HEK293 (cell line): ENCODE measurements at regions not wholly inside any gene's neighbourhood (a gene's known extent, or its start where the extent isn't known, plus 50 kb on each side); places are given as distances from the start of the nearest gene placed in this dataset.

Source experiments
- CTCF ChIA-PET: fragments of 350-600 bp; formaldehyde crosslinking; extraction: SDS; loops from one replicate; lab custom pipeline; 2021; ENCODE audit warnings: antibody characterized with exemption; lab: Yijun Ruan, JAX
- POLR2A ChIA-PET: fragments of 300-600 bp; formaldehyde crosslinking; extraction: SDS; loops from one replicate; lab custom pipeline; 2020; ENCODE audit warnings: antibody characterized with exemption, inconsistent platforms; lab: Yijun Ruan, JAX
- H3K27ac ChIP-seq: fragments of 200-500 bp; sonication (Bioruptor generic); 2 replicates; pipeline ENCODE4 v1.5.1; 2014; ENCODE audit warnings: low read depth, low read length, control low read depth, inconsistent platforms; ENCODE audit errors: extremely low read depth
- H3K36me3 ChIP-seq, 2 experiments: fragments of 200-500 bp in 1 of 2; sonication (Bioruptor generic) in 1 of 2; 1 replicate in 1 of 2; 2 replicates in 1 of 2; pipeline ENCODE4 v1.5.1; 2014 to 2017; ENCODE audit warnings: inconsistent platforms in 2 of 2, low read length in 2 of 2; ENCODE audit not compliant: control insufficient read depth in 2 of 2, insufficient read depth in 1 of 2
- H3K4me1 ChIP-seq: fragments of 200-500 bp; sonication (Bioruptor generic); 2 replicates; pipeline ENCODE4 v1.5.1; 2014; ENCODE audit warnings: mild to moderate bottlenecking, low read length, inconsistent platforms; ENCODE audit not compliant: control insufficient read depth, insufficient read depth
- H3K4me3 ChIP-seq: 2 replicates; pipeline ENCODE4 v1.5.1; 2011; ENCODE audit warnings: low read depth, mild to moderate bottlenecking, control low read depth, low read length, moderate library complexity
- H3K9me3 ChIP-seq: fragments of 200-500 bp; sonication (Bioruptor generic); 2 replicates; pipeline ENCODE4 v1.5.1; 2014; ENCODE audit warnings: low read depth, low read length, inconsistent platforms; ENCODE audit not compliant: control insufficient read depth, insufficient read depth
- EGR2 ChIP-seq: fragments of 450-650 bp; formaldehyde crosslinking; IDR thresholded peaks from 2 replicates; pipeline ENCODE4 v1.5.1; 2016; ENCODE audit warnings: low read depth, missing biosample characterization, missing genetic modification characterization
- FEZF1 ChIP-seq: fragments of 450-650 bp; formaldehyde crosslinking; IDR thresholded peaks from 2 replicates; pipeline ENCODE4 v1.5.1; 2016; ENCODE audit warnings: missing biosample characterization, missing genetic modification characterization
- KLF17 ChIP-seq: fragments of 450-650 bp; formaldehyde crosslinking; IDR thresholded peaks from 2 replicates; pipeline ENCODE4 v1.5.1; 2016; ENCODE audit warnings: missing biosample characterization, missing genetic modification characterization
- MZF1 ChIP-seq: fragments of 450-650 bp; formaldehyde crosslinking; IDR thresholded peaks from 2 replicates; pipeline ENCODE4 v1.5.1; 2017; ENCODE audit warnings: missing biosample characterization, missing genetic modification characterization, borderline replicate concordance
- REPIN1 ChIP-seq: fragments of 450-650 bp; formaldehyde crosslinking; IDR thresholded peaks from 2 replicates; pipeline ENCODE4 v1.5.1; 2017; ENCODE audit warnings: missing biosample characterization, missing genetic modification characterization, low read depth
- TCF7L2 ChIP-seq: IDR thresholded peaks from 2 replicates; pipeline ENCODE4 v1.6.1; 2011; ENCODE audit warnings: low read depth, mild to moderate bottlenecking, inconsistent platforms, low read length, moderate library complexity, borderline replicate concordance
- YY1 ChIP-seq: fragments of 450-650 bp; formaldehyde crosslinking; IDR thresholded peaks from 2 replicates; pipeline ENCODE4 v1.5.1; 2018; ENCODE audit warnings: missing biosample characterization, missing genetic modification characterization
- ZBTB17 ChIP-seq: fragments of 450-650 bp; formaldehyde crosslinking; IDR thresholded peaks from 2 replicates; pipeline ENCODE4 v1.5.1; 2016; ENCODE audit warnings: missing biosample characterization, missing genetic modification characterization
- ZBTB21 ChIP-seq: fragments of 450-650 bp; formaldehyde crosslinking; IDR thresholded peaks from 2 replicates; pipeline ENCODE4 v1.5.1; 2017; ENCODE audit warnings: missing biosample characterization, missing genetic modification characterization
- ZFHX2 ChIP-seq: fragments of 450-650 bp; formaldehyde crosslinking; conservative IDR thresholded peaks from 2 replicates; pipeline ENCODE4 v1.5.1; 2016; ENCODE audit warnings: missing biosample characterization, missing genetic modification characterization
- ZFP69B ChIP-seq: fragments of 450-650 bp; formaldehyde crosslinking; IDR thresholded peaks from 2 replicates; pipeline ENCODE4 v1.5.1; 2016; ENCODE audit warnings: missing biosample characterization, missing genetic modification characterization
- ZNF112 ChIP-seq: fragments of 450-650 bp; formaldehyde crosslinking; IDR thresholded peaks from 2 replicates; pipeline ENCODE4 v1.5.0; 2017; ENCODE audit warnings: missing biosample characterization, missing genetic modification characterization
- ZNF16 ChIP-seq: fragments of 450-650 bp; formaldehyde crosslinking; IDR thresholded peaks from 2 replicates; pipeline ENCODE4 v1.5.1; 2016; ENCODE audit warnings: low read depth, missing biosample characterization, missing genetic modification characterization
- ZNF221 ChIP-seq: fragments of 450-650 bp; formaldehyde crosslinking; IDR thresholded peaks from 2 replicates; pipeline ENCODE4 v1.5.1; 2017; ENCODE audit warnings: missing biosample characterization, missing genetic modification characterization, borderline replicate concordance
- ZNF366 ChIP-seq: fragments of 450-650 bp; formaldehyde crosslinking; conservative IDR thresholded peaks from 2 replicates; pipeline ENCODE4 v1.5.1; 2016; ENCODE audit warnings: missing biosample characterization, missing genetic modification characterization
- ZNF501 ChIP-seq: fragments of 450-650 bp; formaldehyde crosslinking; IDR thresholded peaks from 2 replicates; pipeline ENCODE4 v1.5.1; 2016; ENCODE audit warnings: missing biosample characterization, missing genetic modification characterization
- ZNF623 ChIP-seq: fragments of 450-650 bp; formaldehyde crosslinking; IDR thresholded peaks from 2 replicates; pipeline ENCODE4 v1.5.1; 2016; ENCODE audit warnings: missing biosample characterization, missing genetic modification characterization
- ZNF660 ChIP-seq: fragments of 450-650 bp; IDR thresholded peaks from 2 replicates; pipeline ENCODE4 v1.5.1; 2018; ENCODE audit warnings: missing biosample characterization, mild to moderate bottlenecking, missing genetic modification characterization
- ZNF768 ChIP-seq: fragments of 450-650 bp; formaldehyde crosslinking; IDR thresholded peaks from 2 replicates; pipeline ENCODE4 v1.5.1; 2018; ENCODE audit warnings: missing biosample characterization, mild to moderate bottlenecking, missing genetic modification characterization
- ZNF792 ChIP-seq: fragments of 450-650 bp; formaldehyde crosslinking; IDR thresholded peaks from 2 replicates; pipeline ENCODE4 v1.5.1; 2016; ENCODE audit warnings: missing biosample characterization, missing genetic modification characterization
- TF ChIP-seq, protein P1 (sequence below): fragments of 450-650 bp; formaldehyde crosslinking; IDR thresholded peaks from 2 replicates; pipeline ENCODE4 v1.5.1; 2016; ENCODE audit warnings: missing biosample characterization, missing genetic modification characterization
- TF ChIP-seq, protein P2 (sequence below): fragments of 450-650 bp; formaldehyde crosslinking; IDR thresholded peaks from 2 replicates; pipeline ENCODE4 v1.5.1; 2016; ENCODE audit warnings: missing biosample characterization, missing genetic modification characterization
- TF ChIP-seq, protein P3 (sequence below): fragments of 450-650 bp; formaldehyde crosslinking; IDR thresholded peaks from 2 replicates; pipeline ENCODE4 v1.5.1; 2016; ENCODE audit warnings: missing biosample characterization, missing genetic modification characterization, low read depth
- TF ChIP-seq, protein P4 (sequence below): sonication (generic); formaldehyde crosslinking; IDR thresholded peaks from 2 replicates; pipeline ENCODE4 v1.8.1; 2022; ENCODE audit warnings: mild to moderate bottlenecking, moderate library complexity, missing genetic modification reagents

DNA sequence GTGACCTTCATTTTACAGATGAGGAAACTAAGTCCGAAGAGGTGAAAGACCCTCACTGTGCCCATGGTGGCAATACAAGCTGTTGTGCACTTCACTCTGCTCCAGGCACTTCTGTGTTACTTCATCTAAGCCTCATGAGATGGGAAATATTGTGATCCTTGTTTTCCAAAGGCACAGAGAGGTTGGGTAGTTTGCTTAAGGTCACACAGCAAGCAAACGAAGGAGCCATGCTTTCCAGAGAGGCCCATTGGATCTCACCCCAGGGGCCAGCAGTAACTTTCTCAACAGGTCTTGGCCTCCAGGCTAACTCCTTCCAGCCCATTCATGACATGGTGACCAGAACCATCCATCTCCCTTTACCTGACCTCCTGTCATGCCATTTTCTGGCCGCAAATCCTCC is 332.8 kb downstream of the MN1 start:
- POLR2A ChIA-PET: no interaction called here
- CTCF ChIA-PET: no interaction called here
- H3K4me3 ChIP-seq: no peak overlapping the region
- TF ChIP-seq ZNF768 (tag by site-specific recombination): 0 out of 2 replicates have a peak, but pooled peaks have one; percentile 53
- no peak for TF ChIP-seq KLF17 (tag by site-specific recombination)
- no peaks in the 10 kb centered on the region for H3K9me3 ChIP-seq
- H3K27ac ChIP-seq: no peak overlapping the region
- no peaks in the 10 kb centered on the region for H3K4me1 ChIP-seq
- H3K36me3 ChIP-seq: no peaks in the 10 kb centered on the region

- no peaks in the 10 kb centered on the region for H3K36me3 ChIP-seq
- POLR2A ChIA-PET: no interaction called here
- H3K4me1 ChIP-seq: peaks cover 5% of the 10 kb centered on the region; the same call in 1 of the 2 replicates
- CTCF ChIA-PET: no interaction called here
- H3K4me3 ChIP-seq: no peak overlapping the region
- no peak overlapping the region for H3K27ac ChIP-seq
- H3K9me3 ChIP-seq: no peaks in the 10 kb centered on the region
- TF ChIP-seq ZFHX2 (tag by site-specific recombination) (0 out of 2 replicates have a peak, but pooled peaks have one; percentile 46), ZNF792 (tag by site-specific recombination) (no peak), ZBTB17 (tag by site-specific recombination) (peak; percentile 90), EGR2 (tag by site-specific recombination) (peak; percentile 88), ZNF366 (tag by site-specific recombination) (peak; percentile 89), YY1 (tag by site-specific recombination) (no peak), ZNF221 (tag by site-specific recombination) (no peak)
- TF ChIP-seq, protein P1, sequence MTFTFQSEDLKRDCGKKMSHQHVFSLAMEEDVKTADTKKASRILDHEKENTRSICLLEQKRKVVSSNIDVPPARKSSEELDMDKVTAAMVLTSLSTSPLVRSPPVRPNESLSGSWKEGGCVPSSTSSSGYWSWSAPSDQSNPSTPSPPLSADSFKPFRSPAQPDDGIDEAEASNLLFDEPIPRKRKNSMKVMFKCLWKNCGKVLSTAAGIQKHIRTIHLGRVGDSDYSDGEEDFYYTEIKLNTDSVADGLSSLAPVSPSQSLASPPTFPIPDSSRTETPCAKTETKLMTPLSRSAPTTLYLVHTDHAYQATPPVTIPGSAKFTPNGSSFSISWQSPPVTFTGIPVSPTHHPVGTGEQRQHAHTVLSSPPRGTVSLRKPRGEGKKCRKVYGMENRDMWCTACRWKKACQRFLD: no peak
- TF ChIP-seq, protein P2, sequence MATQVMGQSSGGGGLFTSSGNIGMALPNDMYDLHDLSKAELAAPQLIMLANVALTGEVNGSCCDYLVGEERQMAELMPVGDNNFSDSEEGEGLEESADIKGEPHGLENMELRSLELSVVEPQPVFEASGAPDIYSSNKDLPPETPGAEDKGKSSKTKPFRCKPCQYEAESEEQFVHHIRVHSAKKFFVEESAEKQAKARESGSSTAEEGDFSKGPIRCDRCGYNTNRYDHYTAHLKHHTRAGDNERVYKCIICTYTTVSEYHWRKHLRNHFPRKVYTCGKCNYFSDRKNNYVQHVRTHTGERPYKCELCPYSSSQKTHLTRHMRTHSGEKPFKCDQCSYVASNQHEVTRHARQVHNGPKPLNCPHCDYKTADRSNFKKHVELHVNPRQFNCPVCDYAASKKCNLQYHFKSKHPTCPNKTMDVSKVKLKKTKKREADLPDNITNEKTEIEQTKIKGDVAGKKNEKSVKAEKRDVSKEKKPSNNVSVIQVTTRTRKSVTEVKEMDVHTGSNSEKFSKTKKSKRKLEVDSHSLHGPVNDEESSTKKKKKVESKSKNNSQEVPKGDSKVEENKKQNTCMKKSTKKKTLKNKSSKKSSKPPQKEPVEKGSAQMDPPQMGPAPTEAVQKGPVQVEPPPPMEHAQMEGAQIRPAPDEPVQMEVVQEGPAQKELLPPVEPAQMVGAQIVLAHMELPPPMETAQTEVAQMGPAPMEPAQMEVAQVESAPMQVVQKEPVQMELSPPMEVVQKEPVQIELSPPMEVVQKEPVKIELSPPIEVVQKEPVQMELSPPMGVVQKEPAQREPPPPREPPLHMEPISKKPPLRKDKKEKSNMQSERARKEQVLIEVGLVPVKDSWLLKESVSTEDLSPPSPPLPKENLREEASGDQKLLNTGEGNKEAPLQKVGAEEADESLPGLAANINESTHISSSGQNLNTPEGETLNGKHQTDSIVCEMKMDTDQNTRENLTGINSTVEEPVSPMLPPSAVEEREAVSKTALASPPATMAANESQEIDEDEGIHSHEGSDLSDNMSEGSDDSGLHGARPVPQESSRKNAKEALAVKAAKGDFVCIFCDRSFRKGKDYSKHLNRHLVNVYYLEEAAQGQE (tag by site-specific recombination): no peak
Observed at GRCh38 chr22:27470169-27470772, 331.3 kb downstream of the MN1 start.

DNA sequence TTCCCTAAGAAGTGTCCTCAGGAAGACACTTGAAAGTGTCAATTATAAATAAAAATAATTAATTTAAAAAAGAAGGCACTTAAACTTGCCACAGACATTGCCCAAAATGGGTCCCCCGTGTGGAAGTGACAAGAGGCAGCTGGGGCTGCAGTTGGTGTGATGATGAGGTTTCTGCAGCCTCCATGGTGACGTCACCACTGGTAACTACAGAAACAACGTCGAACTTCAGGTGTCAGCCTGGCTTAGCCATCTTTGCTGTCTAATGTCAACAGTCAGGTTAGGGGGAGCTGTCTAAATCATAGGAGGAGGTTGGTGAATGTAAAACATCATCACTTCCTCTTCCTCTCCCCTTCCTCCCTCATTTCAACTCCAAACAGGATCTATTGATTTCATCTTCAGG is 328.6 kb downstream of the MN1 start:
- Histone ChIP-seq H3K4me3 (no peak overlapping the region), H3K36me3 (no peaks in the 10 kb centered on the region), H3K9me3 (no peaks in the 10 kb centered on the region), H3K4me1 (peaks cover 5% of the 10 kb centered on the region; the same call in 1 of the 2 replicates), H3K27ac (no peak overlapping the region)
- ChIA-PET POLR2A (interaction anchor here (0.6 to 1.7 kb wide), 2 partner anchors 12 to 716 kb away, joined by 5 to 7 read pairs; no protein-coding TSS in a partner anchor), CTCF (interaction anchor here (0.7 to 1.0 kb wide), 5 partner anchors 38 to 260 kb away, joined by 3 to 4 read pairs (median 3); no protein-coding TSS in a partner anchor)
- TF ChIP-seq ZNF501 (tag by site-specific recombination) (no peak), MZF1 (tag by site-specific recombination) (no peak), ZNF112 (tag by site-specific recombination) (no peak), TCF7L2 (no peak), REPIN1 (tag by site-specific recombination) (no peak), ZBTB21 (tag by site-specific recombination) (no peak), ZFP69B (no peak), ZNF623 (tag by site-specific recombination) (no peak), ZNF660 (no peak), ZNF16 (tag by site-specific recombination) (no peak), FEZF1 (tag by site-specific recombination) (no peak)
- TF ChIP-seq, protein P3, sequence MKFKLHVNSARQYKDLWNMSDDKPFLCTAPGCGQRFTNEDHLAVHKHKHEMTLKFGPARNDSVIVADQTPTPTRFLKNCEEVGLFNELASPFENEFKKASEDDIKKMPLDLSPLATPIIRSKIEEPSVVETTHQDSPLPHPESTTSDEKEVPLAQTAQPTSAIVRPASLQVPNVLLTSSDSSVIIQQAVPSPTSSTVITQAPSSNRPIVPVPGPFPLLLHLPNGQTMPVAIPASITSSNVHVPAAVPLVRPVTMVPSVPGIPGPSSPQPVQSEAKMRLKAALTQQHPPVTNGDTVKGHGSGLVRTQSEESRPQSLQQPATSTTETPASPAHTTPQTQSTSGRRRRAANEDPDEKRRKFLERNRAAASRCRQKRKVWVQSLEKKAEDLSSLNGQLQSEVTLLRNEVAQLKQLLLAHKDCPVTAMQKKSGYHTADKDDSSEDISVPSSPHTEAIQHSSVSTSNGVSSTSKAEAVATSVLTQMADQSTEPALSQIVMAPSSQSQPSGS (tag by site-specific recombination): no peak
- TF ChIP-seq, protein P4, sequence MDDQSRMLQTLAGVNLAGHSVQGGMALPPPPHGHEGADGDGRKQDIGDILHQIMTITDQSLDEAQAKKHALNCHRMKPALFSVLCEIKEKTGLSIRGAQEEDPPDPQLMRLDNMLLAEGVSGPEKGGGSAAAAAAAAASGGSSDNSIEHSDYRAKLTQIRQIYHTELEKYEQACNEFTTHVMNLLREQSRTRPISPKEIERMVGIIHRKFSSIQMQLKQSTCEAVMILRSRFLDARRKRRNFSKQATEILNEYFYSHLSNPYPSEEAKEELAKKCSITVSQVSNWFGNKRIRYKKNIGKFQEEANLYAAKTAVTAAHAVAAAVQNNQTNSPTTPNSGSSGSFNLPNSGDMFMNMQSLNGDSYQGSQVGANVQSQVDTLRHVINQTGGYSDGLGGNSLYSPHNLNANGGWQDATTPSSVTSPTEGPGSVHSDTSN (CRISPR knock-in tag): no peak
